ENCODE measurements at regions not wholly inside any gene's neighbourhood (a gene's known extent, or its start where the extent isn't known, plus 50 kb on each side); places are given as distances from the start of the nearest gene placed in this dataset.
A peak's percentile ranks its signal among the peaks of the same experiment; 100 is the strongest.
"Not testable (repeated sequence)": the region's sequence is repeated elsewhere in the genome, so short reads cannot be mapped to it uniquely, and the experiment has no call there.

DNA sequence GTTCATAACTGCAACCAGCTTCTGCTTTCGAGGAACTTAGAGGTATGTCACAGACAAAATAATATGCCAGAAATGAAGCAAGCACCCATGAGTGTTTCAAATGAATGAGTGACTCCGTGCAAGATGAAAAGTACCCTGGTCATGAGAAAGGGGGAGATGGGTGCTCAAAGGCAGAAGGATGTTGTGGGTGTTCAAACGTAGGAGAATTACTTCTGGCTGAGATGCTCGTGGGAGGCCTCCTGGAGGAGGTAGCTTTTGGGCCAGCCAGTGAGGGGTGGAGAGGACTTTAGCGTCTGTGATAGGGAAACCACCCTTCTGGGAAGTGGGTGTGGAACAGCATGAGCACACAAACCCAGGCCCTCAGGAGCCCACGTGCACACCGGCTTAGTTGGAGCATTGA lies 113.8 kb downstream of the SYF2 start:
- Mint-ChIP-seq H3K4me1 (ENCODE audit: low read depth) (peaks cover 22% of the 10 kb centered on the region), H3K4me3 (peak overlapping the region; percentile 5), H3K36me3 (ENCODE audit: low read depth) (no peaks in the 10 kb centered on the region), H3K9me3 (peaks cover 6% of the 10 kb centered on the region), H3K27me3 (ENCODE audit: low read depth) (peaks cover 18% of the 10 kb centered on the region), H3K27ac (peak overlapping the region; percentile 0)

DNA sequence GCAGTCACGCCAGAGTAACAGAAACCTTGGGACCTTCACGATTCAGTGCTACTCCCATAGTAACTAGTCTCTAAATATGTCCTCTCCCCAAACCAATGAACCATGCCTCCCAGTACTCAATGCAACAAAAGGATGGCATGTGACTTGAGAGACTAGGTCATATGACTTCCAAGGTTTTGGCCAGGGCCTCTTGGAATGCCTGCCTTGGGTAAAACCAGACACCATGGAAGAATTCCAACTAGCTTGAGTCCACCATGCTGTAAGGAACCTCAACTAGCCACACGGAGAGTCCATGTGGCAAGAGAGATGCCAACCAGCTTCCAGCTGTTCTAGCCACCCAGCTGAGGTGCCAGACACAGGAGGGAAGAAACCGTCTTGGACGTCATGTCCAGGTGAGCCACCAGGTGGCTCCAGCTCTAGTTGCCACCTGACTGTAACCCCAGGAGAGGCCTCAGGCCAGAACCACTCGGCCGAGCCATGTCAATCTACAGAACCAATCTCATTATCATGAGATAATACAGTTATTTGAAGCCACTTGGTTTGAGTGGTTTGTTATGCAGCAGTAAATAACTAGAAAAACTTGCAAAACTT lies 115.0 kb downstream of the SYF2 start:
- no peak overlapping the region for H3K27ac Mint-ChIP-seq
- peaks cover 26% of the 10 kb centered on the region for H3K27me3 Mint-ChIP-seq (ENCODE audit: low read depth)
- peaks cover 25% of the 10 kb centered on the region for H3K4me1 Mint-ChIP-seq (ENCODE audit: low read depth)
- H3K4me3 Mint-ChIP-seq = no peak overlapping the region
- H3K36me3 Mint-ChIP-seq (ENCODE audit: low read depth) = no peaks in the 10 kb centered on the region
- H3K9me3 Mint-ChIP-seq = peaks cover 9% of the 10 kb centered on the region

DNA sequence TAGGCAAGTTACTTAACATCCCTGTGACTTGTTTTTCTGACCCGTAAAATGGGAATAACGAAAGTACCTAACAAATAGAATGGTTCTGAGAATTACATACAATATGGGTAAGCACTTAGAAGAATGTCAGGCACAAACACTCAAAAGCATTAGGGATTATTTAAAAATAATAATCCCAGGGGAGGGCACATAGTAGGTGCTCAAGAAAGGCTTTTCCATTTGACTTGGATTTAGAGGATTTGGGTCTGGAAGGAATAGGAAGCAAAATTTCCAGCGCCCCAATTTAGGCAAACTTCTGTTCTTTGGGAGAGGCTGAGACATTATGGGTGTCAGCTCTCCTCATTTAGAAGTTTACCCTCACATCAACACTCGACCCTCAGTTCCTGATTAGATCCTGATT lies 115.5 kb downstream of the SYF2 start:
- peaks cover 26% of the 10 kb centered on the region for H3K27me3 Mint-ChIP-seq (ENCODE audit: low read depth)
- H3K4me3 Mint-ChIP-seq = no peak overlapping the region
- peaks cover 9% of the 10 kb centered on the region for H3K9me3 Mint-ChIP-seq
- peaks cover 25% of the 10 kb centered on the region for H3K4me1 Mint-ChIP-seq (ENCODE audit: low read depth)
- no peak overlapping the region for H3K27ac Mint-ChIP-seq
- no peaks in the 10 kb centered on the region for H3K36me3 Mint-ChIP-seq (ENCODE audit: low read depth)

DNA sequence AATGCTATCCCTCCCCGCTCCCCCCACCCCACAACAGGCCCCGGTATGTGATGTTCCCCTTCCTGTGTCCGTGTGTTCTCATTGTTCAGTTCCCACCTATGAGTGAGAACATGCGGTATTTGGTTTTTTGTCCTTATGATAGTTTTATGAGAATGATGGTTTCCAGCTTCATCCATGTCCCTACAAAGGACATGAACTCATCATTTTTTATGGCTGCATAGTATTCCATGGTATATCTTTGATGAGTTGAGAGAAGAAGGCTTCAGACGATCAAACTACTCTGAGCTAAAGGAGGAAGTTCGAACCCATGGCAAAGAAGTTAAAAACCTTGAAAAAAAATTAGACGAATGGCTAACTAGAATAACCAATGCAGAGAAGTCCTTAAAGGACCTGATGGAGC lies 116.2 kb downstream of the SYF2 start:
- H3K27ac Mint-ChIP-seq; H3K36me3 Mint-ChIP-seq (ENCODE audit: low read depth); H3K4me3 Mint-ChIP-seq; H3K9me3 Mint-ChIP-seq: not testable (repeated sequence)
- H3K27me3 Mint-ChIP-seq (ENCODE audit: low read depth) = peaks cover 26% of the 10 kb centered on the region
- peaks cover 25% of the 10 kb centered on the region for H3K4me1 Mint-ChIP-seq (ENCODE audit: low read depth)

DNA sequence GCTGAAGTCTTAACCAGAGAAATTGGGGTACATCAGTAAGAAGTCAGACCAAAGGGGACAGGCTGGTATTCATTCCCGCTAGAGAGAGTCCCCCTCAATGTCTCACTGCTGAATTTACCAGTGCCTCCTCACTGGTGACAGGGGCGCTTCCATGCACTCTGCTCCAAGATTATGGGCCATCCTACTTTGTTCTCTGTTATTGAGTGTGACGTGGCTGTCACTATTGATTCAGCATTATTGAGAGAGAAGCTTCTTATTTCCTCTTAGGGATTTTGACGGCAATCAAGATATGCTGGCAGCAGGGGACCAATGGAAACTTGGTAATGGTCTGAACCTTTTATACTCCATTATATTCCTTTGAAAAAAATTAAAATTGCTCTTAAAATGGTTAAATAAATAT lies 118.6 kb downstream of the SYF2 start:
- no peak overlapping the region for H3K27ac Mint-ChIP-seq
- no peak overlapping the region for H3K4me3 Mint-ChIP-seq
- H3K9me3 Mint-ChIP-seq = peaks cover 26% of the 10 kb centered on the region

DNA sequence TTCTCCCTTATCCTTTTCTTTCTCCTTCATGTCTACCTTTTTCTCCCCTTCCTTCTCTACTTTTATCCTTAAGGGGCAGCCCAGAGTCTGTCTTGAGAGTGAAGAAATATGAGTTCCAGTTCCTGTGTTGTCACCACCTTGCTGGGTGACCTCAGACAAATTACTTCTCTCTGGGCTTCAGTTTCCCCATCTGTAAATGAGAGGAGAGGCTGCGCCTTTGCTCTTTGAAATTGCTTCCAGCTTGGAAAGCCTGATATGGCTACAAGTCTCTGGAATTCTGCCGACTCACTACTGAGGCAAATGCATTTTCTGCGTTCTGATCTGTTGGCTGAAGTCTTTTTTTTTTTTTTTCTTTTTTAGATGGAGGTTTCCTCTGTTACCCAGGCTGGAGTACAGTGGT lies 119.2 kb downstream of the SYF2 start:
- H3K27me3 Mint-ChIP-seq (ENCODE audit: low read depth) = peaks cover 26% of the 10 kb centered on the region
- H3K36me3 Mint-ChIP-seq (ENCODE audit: low read depth) = peaks cover 11% of the 10 kb centered on the region
- peaks cover 30% of the 10 kb centered on the region for H3K9me3 Mint-ChIP-seq
- H3K27ac Mint-ChIP-seq = no peak overlapping the region
- peaks cover 16% of the 10 kb centered on the region for H3K4me1 Mint-ChIP-seq (ENCODE audit: low read depth)
- no peak overlapping the region for H3K4me3 Mint-ChIP-seq

More for the DNA sequence above, 118.6 kb downstream of the SYF2 start:
- Mint-ChIP-seq H3K36me3 (ENCODE audit: low read depth) (peaks cover 8% of the 10 kb centered on the region), H3K4me1 (ENCODE audit: low read depth) (peaks cover 18% of the 10 kb centered on the region), H3K27me3 (ENCODE audit: low read depth) (peaks cover 26% of the 10 kb centered on the region)

DNA sequence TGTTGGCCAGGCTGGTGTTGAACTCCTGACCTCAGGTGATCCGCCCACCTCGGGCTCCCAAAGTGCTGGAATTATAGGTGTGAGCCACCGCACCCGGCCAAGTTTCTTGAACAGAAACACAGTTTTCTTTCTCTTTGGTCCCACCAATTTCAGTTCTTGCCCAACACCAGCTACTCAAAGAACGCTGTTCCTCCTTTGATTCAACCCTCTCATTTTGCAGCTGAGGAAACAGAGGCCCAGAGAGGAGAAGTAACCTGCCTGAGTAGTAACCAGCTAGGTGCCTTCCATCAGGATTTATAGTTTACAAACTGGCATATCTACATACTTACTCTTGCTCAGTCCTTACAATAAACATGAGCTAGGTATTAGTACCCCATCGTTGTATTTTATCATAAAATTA lies 119.9 kb downstream of the SYF2 start:
- Mint-ChIP-seq H3K27me3 (ENCODE audit: low read depth) (peaks cover 26% of the 10 kb centered on the region), H3K27ac (no peak overlapping the region), H3K4me3 (no peak overlapping the region), H3K36me3 (ENCODE audit: low read depth) (peaks cover 13% of the 10 kb centered on the region), H3K9me3 (peaks cover 30% of the 10 kb centered on the region), H3K4me1 (ENCODE audit: low read depth) (peaks cover 16% of the 10 kb centered on the region)

DNA sequence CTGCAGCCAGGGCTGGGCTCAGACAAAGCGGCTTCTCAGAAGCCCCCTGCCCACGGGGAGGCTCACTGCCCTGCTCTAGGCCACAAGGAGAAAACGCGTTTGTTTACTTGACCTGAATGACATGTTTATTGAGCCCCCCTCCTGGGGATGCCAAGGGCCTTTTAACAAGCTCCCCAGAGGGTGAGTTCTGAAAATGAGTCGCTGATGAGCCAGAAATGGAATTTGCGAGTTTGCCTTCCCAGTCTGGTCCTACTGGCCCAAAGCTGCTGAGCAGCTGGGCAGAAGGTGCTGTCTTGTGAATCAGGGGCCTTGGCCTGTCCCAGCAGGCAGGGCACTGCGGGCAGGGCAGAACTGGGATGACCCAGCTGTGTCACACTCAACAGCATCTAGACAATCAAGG lies 120.6 kb downstream of the SYF2 start:
- H3K4me3 Mint-ChIP-seq = no peak overlapping the region
- H3K9me3 Mint-ChIP-seq = peaks cover 30% of the 10 kb centered on the region
- no peak overlapping the region for H3K27ac Mint-ChIP-seq
- H3K27me3 Mint-ChIP-seq (ENCODE audit: low read depth) = peaks cover 26% of the 10 kb centered on the region
- H3K36me3 Mint-ChIP-seq (ENCODE audit: low read depth) = peaks cover 13% of the 10 kb centered on the region
- peaks cover 16% of the 10 kb centered on the region for H3K4me1 Mint-ChIP-seq (ENCODE audit: low read depth)

DNA sequence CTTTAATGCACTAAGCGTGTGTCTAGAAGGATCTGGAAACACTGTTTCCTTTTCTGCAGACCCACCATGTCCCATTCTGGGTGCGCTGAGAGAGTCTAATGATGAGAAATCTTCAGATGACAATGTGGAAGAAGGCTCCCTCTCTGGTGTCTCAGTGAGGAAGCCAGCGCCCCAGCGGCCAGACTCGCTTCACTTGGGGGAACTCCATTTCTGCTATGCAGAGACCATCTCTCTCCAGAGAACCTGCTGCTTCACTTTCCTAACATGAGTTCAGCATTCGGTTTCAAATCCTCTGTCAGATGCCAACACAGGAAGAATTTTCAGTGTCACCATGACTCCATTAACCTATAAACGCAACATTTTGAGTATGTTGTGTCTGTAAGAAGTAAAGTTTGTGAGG lies 121.8 kb downstream of the SYF2 start:
- no peak overlapping the region for H3K27ac Mint-ChIP-seq
- H3K36me3 Mint-ChIP-seq (ENCODE audit: low read depth) = peaks cover 13% of the 10 kb centered on the region
- peaks cover 22% of the 10 kb centered on the region for H3K27me3 Mint-ChIP-seq (ENCODE audit: low read depth)
- H3K9me3 Mint-ChIP-seq = peaks cover 24% of the 10 kb centered on the region
- no peak overlapping the region for H3K4me3 Mint-ChIP-seq
- H3K4me1 Mint-ChIP-seq (ENCODE audit: low read depth) = peaks cover 23% of the 10 kb centered on the region

DNA sequence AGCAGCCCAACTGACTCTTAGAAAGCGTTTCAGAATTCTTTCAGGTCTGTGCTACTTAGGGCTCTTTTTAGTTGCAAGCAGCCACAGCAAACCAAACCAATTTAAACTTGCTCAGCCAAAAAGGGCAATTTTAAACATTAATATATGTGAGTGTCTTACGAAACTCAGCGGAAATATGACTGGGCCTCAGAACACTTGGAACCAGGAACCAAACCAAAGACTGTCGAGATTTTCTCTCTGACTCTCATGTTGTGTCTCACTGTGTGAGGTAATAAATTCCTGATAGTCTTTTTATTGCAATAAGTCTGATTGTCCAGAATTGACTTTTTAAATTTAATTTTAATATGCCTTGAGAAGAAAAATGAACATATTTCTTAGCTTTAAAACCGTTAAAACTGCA lies 122.3 kb downstream of the SYF2 start:
- Mint-ChIP-seq H3K27ac (peak overlapping the region; percentile 78), H3K27me3 (ENCODE audit: low read depth) (peaks cover 20% of the 10 kb centered on the region), H3K4me1 (ENCODE audit: low read depth) (peaks cover 22% of the 10 kb centered on the region), H3K4me3 (no peak overlapping the region), H3K9me3 (peaks cover 24% of the 10 kb centered on the region), H3K36me3 (ENCODE audit: low read depth) (peaks cover 13% of the 10 kb centered on the region)

DNA sequence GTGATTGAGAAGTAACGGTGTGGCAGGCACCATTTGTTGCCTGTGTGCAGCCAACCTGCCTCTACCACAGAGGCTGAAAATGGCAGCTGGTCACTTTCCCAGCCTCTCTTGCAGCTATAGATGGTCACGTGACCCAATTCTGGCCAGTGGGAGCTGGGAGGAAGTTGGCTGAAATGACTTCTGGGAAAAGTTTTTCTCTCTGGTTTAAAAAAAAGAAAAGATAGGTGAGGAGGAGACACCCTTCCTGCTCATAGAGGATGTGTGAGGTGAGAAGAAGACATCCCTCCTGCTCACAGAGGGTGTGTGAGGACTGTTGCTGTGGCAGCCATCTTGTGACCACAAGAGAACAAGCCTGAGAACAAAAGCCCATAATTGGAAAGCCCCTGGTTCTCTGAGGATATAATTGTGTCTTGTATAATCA lies 122.8 kb downstream of the SYF2 start:
- H3K36me3 Mint-ChIP-seq (ENCODE audit: low read depth) = peaks cover 13% of the 10 kb centered on the region
- H3K27ac Mint-ChIP-seq = peak overlapping the region; percentile 78
- peaks cover 18% of the 10 kb centered on the region for H3K27me3 Mint-ChIP-seq (ENCODE audit: low read depth)
- H3K4me1 Mint-ChIP-seq (ENCODE audit: low read depth) = peaks cover 22% of the 10 kb centered on the region
- peak overlapping the region; percentile 37 for H3K4me3 Mint-ChIP-seq
- H3K9me3 Mint-ChIP-seq = peaks cover 24% of the 10 kb centered on the region

DNA sequence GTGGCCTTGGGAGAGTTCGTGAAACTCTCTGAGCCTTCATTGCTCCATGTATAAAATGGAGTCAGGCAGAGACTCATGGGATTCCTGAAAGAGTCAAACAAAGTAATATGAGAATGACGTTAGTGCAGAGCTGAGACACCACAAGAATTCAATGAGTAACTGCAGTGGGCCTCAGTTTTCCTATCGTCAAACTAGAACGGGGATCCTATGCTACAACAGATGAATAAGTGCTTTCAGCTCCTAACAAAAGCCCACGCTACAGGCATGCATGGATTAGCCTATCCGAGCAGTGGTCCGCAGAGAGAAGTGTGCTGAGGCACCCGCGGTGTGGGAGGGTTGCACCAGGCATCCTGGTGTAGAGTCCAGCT lies 124.7 kb downstream of the SYF2 start:
- H3K27ac Mint-ChIP-seq = no peak overlapping the region
- peaks cover 21% of the 10 kb centered on the region for H3K9me3 Mint-ChIP-seq
- H3K36me3 Mint-ChIP-seq (ENCODE audit: low read depth) = peaks cover 13% of the 10 kb centered on the region
- peaks cover 12% of the 10 kb centered on the region for H3K27me3 Mint-ChIP-seq (ENCODE audit: low read depth)
- peaks cover 18% of the 10 kb centered on the region for H3K4me1 Mint-ChIP-seq (ENCODE audit: low read depth)
- H3K4me3 Mint-ChIP-seq = no peak overlapping the region

DNA sequence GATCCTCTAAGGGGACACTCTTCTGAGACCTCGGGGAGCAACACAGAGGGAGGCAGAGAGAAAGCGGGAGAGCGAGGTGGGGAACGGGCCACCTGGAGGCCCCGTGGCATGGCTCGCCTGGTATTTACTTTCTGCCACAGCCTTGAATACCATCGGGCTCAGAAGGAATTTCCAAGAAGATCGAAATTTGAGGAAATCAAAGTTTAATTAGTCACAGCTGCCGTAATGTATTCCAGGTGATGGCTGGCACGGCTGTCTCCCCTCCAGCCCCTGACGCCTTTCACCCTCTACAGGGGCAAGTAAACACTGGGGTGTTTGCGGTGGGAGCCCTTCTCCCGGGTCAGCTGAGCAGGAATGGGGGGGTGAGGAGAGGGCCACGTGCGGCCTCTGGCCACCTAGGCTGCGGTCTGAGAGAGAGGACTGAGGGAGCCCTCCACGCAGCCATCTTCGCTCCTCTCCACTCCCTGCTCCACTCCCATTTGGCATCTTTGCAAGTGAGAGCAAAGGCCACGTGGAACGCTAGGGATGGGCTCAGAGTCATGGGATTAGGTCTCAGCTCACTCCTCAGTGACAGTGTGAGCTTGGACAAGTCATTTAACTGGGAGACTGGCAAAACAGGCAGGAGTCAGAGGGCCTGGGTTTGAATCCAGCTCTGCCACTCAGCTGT lies 125.2 kb downstream of the SYF2 start:
- H3K4me3 Mint-ChIP-seq = no peak overlapping the region
- H3K9me3 Mint-ChIP-seq = peaks cover 21% of the 10 kb centered on the region
- no peak overlapping the region for H3K27ac Mint-ChIP-seq
- H3K4me1 Mint-ChIP-seq (ENCODE audit: low read depth) = peaks cover 20% of the 10 kb centered on the region
- H3K36me3 Mint-ChIP-seq (ENCODE audit: low read depth) = peaks cover 13% of the 10 kb centered on the region
- peaks cover 10% of the 10 kb centered on the region for H3K27me3 Mint-ChIP-seq (ENCODE audit: low read depth)

DNA sequence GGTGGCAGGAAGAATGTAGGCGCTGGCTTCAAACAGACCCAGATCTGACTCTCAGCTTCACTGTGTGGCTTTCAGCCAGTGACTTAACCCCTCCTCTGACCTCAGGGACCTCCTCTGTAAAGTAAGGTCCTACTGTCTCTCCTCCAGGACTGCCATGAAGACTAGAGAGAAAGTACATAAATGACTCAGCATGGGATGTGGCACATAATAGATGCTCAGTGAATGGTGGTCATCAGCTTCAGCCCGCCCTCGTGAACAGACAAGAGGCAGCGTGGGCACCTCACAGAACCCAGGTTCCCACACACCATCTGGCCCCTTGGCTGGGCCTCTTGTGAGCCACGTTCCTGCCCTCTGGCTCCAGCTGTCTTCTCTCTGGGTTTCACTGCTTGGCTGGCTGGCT lies 126.0 kb downstream of the SYF2 start:
- H3K36me3 Mint-ChIP-seq (ENCODE audit: low read depth) = peaks cover 13% of the 10 kb centered on the region
- H3K4me3 Mint-ChIP-seq = no peak overlapping the region
- H3K4me1 Mint-ChIP-seq (ENCODE audit: low read depth) = peaks cover 25% of the 10 kb centered on the region
- H3K27me3 Mint-ChIP-seq (ENCODE audit: low read depth) = peaks cover 10% of the 10 kb centered on the region
- no peak overlapping the region for H3K27ac Mint-ChIP-seq
- H3K9me3 Mint-ChIP-seq = peaks cover 21% of the 10 kb centered on the region

DNA sequence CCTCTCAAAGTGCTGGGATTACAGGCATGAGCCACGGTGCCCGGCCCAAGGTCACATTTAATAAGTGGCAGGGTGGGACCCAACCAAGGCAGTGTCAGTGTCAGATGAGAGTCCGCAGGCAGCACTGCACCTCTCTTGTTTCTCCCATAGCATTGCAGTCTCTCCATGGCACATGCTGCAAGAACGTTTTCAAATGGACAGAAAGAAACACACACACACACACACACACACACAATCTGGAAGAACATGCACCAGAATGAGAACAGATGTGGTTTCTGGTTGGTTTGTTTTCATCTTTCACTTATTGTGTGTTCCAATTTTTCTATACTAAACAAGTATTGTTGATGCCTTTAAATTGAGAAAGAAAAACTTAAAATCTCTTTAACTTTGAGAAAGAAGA lies 126.5 kb downstream of the SYF2 start:
- Mint-ChIP-seq H3K27ac (no peak overlapping the region), H3K9me3 (peaks cover 21% of the 10 kb centered on the region), H3K4me3 (no peak overlapping the region), H3K27me3 (ENCODE audit: low read depth) (peaks cover 10% of the 10 kb centered on the region), H3K36me3 (ENCODE audit: low read depth) (peaks cover 13% of the 10 kb centered on the region), H3K4me1 (ENCODE audit: low read depth) (peaks cover 29% of the 10 kb centered on the region)

Measured in T-helper 1 cell treated with Interleukin-12 subunit alpha and Interleukin-12 subunit beta and Interleukin-4 antibody, amounts not matched to agents 30 μg/mL and 1 μg/mL, for 36 hours (primary cell).